ENCODE measurements at regions not wholly inside any gene's neighbourhood (a gene's known extent, or its start where the extent isn't known, plus 50 kb on each side); places are given as distances from the start of the nearest gene placed in this dataset.

DNA sequence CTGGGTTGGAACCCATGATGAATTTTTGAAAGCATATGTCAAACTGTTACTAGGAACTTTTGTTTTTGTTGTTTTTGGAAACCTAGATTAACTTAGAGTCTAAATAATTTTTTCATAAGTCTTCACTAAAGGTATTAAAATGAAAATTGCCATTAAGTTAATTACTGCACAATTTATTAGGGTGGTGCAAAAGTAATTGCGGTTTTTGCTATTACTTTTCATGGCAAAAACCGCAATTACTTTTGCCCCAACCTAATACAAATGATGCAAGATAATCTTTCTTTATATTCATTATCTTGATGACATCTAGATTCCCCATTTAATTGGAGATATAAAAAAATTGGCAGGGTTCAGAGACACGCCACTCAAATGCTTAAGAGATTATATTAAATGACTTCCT is 145.0 kb upstream of the PKP2 start:
- TF ChIP-seq, protein P1, sequence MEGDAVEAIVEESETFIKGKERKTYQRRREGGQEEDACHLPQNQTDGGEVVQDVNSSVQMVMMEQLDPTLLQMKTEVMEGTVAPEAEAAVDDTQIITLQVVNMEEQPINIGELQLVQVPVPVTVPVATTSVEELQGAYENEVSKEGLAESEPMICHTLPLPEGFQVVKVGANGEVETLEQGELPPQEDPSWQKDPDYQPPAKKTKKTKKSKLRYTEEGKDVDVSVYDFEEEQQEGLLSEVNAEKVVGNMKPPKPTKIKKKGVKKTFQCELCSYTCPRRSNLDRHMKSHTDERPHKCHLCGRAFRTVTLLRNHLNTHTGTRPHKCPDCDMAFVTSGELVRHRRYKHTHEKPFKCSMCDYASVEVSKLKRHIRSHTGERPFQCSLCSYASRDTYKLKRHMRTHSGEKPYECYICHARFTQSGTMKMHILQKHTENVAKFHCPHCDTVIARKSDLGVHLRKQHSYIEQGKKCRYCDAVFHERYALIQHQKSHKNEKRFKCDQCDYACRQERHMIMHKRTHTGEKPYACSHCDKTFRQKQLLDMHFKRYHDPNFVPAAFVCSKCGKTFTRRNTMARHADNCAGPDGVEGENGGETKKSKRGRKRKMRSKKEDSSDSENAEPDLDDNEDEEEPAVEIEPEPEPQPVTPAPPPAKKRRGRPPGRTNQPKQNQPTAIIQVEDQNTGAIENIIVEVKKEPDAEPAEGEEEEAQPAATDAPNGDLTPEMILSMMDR (IDR thresholded peaks at IDR 0.05) = no peak
- TF ChIP-seq POLR2A (IDR thresholded peaks at IDR 0.05) = no peak

Measured in uterus (tissue), 2 donors.